Smooth muscle cell (in vitro differentiated cells): ENCODE measurements at regions not wholly inside any gene's neighbourhood (a gene's known extent, or its start where the extent isn't known, plus 50 kb on each side); places are given as distances from the start of the nearest gene placed in this dataset.
A peak's percentile ranks its signal among the peaks of the same experiment; 100 is the strongest.

ENCODE experiments used
- DNase-seq: peaks from one replicate; lab custom pipeline; 2025; ENCODE audit not compliant: unreplicated experiment; lab: John Stamatoyannopoulos, UW
- H2AFZ ChIP-seq: fragments of 200-600 bp; sonication (generic); 2 replicates; pipeline ENCODE4 v1.6.0; 2016; ENCODE audit warnings: antibody characterized with exemption, low read depth, mild to moderate bottlenecking
- H3F3A ChIP-seq: fragments of 200-600 bp; sonication (generic); 2 replicates; pipeline ENCODE4 v1.6.0; 2017; ENCODE audit warnings: antibody characterized with exemption, low read depth
- H3K27ac ChIP-seq: fragments of 200-600 bp; sonication (generic); 2 replicates; pipeline ENCODE4 v1.5.1; 2016; ENCODE audit warnings: low read depth, mild to moderate bottlenecking
- H3K27me3 ChIP-seq: fragments of 200-600 bp; sonication (generic); 2 replicates; pipeline ENCODE4 v1.6.1; 2016; ENCODE audit warnings: low read depth, mild to moderate bottlenecking
- H3K36me3 ChIP-seq: fragments of 200-600 bp; sonication (generic); 2 replicates; pipeline ENCODE4 v1.5.1; 2016; ENCODE audit warnings: low read depth
- H3K4me1 ChIP-seq: fragments of 200-600 bp; sonication (generic); 2 replicates; pipeline ENCODE4 v1.5.1; 2016; ENCODE audit warnings: low read depth
- H3K4me2 ChIP-seq: fragments of 200-600 bp; sonication (generic); 2 replicates; pipeline ENCODE4 v1.6.0; 2016; ENCODE audit warnings: mild to moderate bottlenecking
- H3K4me3 ChIP-seq: fragments of 200-600 bp; sonication (generic); 2 replicates; pipeline ENCODE4 v1.5.1; 2016; ENCODE audit warnings: mild to moderate bottlenecking
- H3K79me2 ChIP-seq: fragments of 200-600 bp; sonication (generic); 2 replicates; pipeline ENCODE4 v1.6.0; 2016; ENCODE audit warnings: low read depth, mild to moderate bottlenecking
- H3K9ac ChIP-seq: fragments of 200-600 bp; sonication (generic); 2 replicates; pipeline ENCODE4 v1.6.0; 2016; ENCODE audit warnings: low read depth
- H3K9me3 ChIP-seq: fragments of 200-600 bp; sonication (generic); replicated peaks from 2 replicates; pipeline ENCODE4 v1.5.1; 2016; ENCODE audit warnings: low read depth
- H4K20me1 ChIP-seq: fragments of 200-600 bp; sonication (generic); 2 replicates; pipeline ENCODE4 v1.6.0; 2016; ENCODE audit warnings: low read depth
- WGBS: methylation state at CpG from one replicate; pipeline ENCODE4 v1.1.7; 2016; ENCODE audit warnings: low lambda C conversion rate; 5-methylcytosine and 5-hydroxymethylcytosine counted together
- TF ChIP-seq, protein P1 (sequence below): fragments of 200-600 bp; sonication (generic); IDR thresholded peaks from 2 replicates; pipeline ENCODE4 v1.5.1; 2017; ENCODE audit warnings: borderline replicate concordance, mild to moderate bottlenecking, antibody characterized with exemption; ENCODE audit not compliant: insufficient read depth, poor library complexity, severe bottlenecking

DNA sequence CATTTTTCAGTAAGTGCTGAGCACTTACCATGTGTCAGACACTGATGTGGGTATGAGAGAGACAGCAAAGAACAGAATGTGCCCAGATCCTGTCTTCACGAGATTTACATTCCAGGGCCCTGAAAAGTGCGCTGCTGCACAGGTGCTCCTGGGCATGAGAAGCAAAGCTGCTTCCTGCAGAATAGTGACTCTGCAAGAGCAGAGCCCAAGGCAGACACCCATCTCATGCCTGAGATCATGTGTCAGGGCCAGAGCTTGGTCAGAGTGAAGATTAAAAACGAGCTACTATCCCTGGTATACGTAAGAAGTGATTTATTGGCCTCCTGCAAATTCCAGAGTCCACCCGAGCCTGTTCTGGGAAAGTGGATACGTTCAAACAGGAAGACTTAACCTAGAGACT is 824.4 kb downstream of the GRID1 start:
- no peaks in the 10 kb centered on the region for H3K79me2 ChIP-seq
- no peak overlapping the region for H3K4me3 ChIP-seq
- no peaks in the 10 kb centered on the region for H3K27me3 ChIP-seq
- no peak overlapping the region for H3K4me2 ChIP-seq
- H3K9ac ChIP-seq, result no peak overlapping the region
- H3F3A ChIP-seq, result no peaks in the 10 kb centered on the region
- no peaks in the 10 kb centered on the region for H4K20me1 ChIP-seq
- TF ChIP-seq, protein P1, sequence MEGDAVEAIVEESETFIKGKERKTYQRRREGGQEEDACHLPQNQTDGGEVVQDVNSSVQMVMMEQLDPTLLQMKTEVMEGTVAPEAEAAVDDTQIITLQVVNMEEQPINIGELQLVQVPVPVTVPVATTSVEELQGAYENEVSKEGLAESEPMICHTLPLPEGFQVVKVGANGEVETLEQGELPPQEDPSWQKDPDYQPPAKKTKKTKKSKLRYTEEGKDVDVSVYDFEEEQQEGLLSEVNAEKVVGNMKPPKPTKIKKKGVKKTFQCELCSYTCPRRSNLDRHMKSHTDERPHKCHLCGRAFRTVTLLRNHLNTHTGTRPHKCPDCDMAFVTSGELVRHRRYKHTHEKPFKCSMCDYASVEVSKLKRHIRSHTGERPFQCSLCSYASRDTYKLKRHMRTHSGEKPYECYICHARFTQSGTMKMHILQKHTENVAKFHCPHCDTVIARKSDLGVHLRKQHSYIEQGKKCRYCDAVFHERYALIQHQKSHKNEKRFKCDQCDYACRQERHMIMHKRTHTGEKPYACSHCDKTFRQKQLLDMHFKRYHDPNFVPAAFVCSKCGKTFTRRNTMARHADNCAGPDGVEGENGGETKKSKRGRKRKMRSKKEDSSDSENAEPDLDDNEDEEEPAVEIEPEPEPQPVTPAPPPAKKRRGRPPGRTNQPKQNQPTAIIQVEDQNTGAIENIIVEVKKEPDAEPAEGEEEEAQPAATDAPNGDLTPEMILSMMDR, result no peak
- peaks cover 8% of the 10 kb centered on the region for H3K4me1 ChIP-seq
- no peaks in the 10 kb centered on the region for H3K36me3 ChIP-seq
- H2AFZ ChIP-seq, result no peak overlapping the region
- no peak for DNase-seq
- 43% methylated on average over 6 of the region's 6 CpGs for WGBS
- no peaks in the 10 kb centered on the region for H3K9me3 ChIP-seq
- no peak overlapping the region for H3K27ac ChIP-seq

DNA sequence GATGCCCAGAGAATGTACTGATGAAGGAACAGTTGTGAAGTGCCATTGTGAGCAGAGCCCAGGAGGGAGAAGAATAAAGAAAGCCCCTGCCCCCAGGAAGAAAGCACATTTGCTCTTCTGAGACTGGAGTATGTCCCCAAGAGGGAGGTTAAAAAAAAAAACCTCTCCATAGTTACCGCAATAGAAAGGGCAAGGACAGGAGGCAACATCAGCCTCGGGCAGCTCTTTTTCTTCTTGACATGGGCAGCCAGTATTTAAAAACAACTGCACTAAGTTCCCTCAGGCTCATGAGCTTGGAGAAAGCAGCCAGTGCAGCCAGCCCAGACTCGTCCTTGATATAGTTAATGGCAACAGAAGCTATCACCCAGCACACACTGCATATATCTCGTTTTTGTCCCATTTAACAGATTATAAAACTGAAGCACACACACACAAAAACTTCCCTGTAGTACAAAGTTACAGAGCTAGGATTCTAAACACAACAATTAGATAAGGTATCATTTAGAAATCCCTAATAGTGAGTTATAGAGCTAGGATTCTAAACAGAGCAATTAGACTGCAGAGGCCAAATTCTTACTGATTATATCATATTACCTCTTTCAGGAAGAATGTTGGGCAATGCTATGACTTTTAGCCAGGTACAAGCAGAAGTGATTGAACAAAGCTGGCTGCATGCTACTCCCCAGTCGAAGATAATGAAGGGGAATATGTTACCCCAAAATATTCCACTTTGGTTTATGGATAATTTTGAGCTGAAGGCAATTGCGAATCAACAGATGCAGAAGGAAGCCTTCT is 823.5 kb downstream of the GRID1 start:
- H3K4me2 ChIP-seq, result no peak overlapping the region
- no peaks in the 10 kb centered on the region for H3F3A ChIP-seq
- no peaks in the 10 kb centered on the region for H3K9me3 ChIP-seq
- DNase-seq, result no peak
- peaks cover 13% of the 10 kb centered on the region for H3K4me1 ChIP-seq
- no peak overlapping the region for H3K9ac ChIP-seq
- 54% methylated on average over 6 of the region's 6 CpGs for WGBS
- H4K20me1 ChIP-seq, result no peaks in the 10 kb centered on the region
- H3K27ac ChIP-seq, result peak overlapping the region; percentile 25
- H3K36me3 ChIP-seq, result no peaks in the 10 kb centered on the region
- no peaks in the 10 kb centered on the region for H3K27me3 ChIP-seq
- no peaks in the 10 kb centered on the region for H3K79me2 ChIP-seq
- TF ChIP-seq, protein P1, result no peak
- no peak overlapping the region for H2AFZ ChIP-seq
- H3K4me3 ChIP-seq, result no peak overlapping the region

DNA sequence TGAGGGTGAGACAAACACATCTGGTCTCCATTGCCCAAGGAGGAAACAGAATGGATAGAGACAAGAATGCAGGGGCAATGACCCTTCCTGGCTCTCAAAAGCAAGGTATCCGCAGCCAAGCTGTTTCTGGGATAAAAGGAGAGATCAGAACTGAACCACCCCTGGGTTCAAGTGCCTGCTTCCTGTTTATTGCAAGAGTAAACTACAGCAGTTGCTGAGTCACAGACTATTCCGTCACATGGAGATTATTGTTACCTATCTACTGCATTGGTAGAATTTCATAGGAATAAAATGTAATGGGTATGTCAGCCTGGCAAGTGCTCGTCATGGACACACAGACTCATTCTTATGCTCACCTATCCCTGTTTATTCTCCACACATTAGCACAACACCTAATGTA is 821.6 kb downstream of the GRID1 start:
- Histone ChIP-seq H3F3A (no peaks in the 10 kb centered on the region), H3K4me2 (no peak overlapping the region), H3K9ac (no peak overlapping the region), H4K20me1 (no peaks in the 10 kb centered on the region), H3K9me3 (no peaks in the 10 kb centered on the region), H3K4me1 (peaks cover 16% of the 10 kb centered on the region), H3K27ac (no peak overlapping the region), H3K27me3 (no peaks in the 10 kb centered on the region), H3K79me2 (no peaks in the 10 kb centered on the region), H3K4me3 (no peak overlapping the region), H3K36me3 (no peaks in the 10 kb centered on the region), H2AFZ (no peak overlapping the region)
- whole genome bisulfite sequencing, result 78% methylated on average over 3 of the region's 3 CpGs
- TF ChIP-seq, protein P1, result no peak
- no peak for DNase-seq

DNA sequence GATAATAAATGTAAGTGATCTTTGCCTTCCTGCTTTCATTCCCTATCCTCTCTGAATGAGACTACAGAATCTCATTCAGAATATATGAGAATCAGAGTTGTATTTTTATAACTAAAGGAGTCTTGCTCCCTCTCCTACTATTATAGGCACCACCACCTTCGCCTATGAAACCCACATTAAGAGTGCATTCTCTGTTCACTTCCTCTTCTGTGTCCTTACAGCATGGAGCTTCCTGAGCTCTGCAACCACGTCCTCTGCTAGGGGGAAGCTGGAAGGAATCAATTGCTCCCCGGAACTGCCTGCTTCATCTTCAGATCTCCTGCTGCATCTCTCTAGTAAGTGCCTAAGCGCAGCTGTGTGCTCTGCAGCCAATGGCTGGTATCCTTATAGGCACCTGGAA is 820.7 kb downstream of the GRID1 start:
- H3K9ac ChIP-seq, result no peak overlapping the region
- no peaks in the 10 kb centered on the region for H3F3A ChIP-seq
- H3K79me2 ChIP-seq, result no peaks in the 10 kb centered on the region
- TF ChIP-seq, protein P1, result no peak
- no peak overlapping the region for H2AFZ ChIP-seq
- 88% methylated on average over 4 of the region's 4 CpGs for WGBS
- H3K4me3 ChIP-seq, result no peak overlapping the region
- no peak for DNase-seq
- peaks cover 16% of the 10 kb centered on the region for H3K4me1 ChIP-seq
- no peaks in the 10 kb centered on the region for H3K27me3 ChIP-seq
- H3K36me3 ChIP-seq, result no peaks in the 10 kb centered on the region
- H3K27ac ChIP-seq, result no peak overlapping the region
- H3K9me3 ChIP-seq, result no peaks in the 10 kb centered on the region
- no peak overlapping the region for H3K4me2 ChIP-seq
- H4K20me1 ChIP-seq, result no peaks in the 10 kb centered on the region
